Muscle of leg (tissue), 3 donors: ENCODE measurements at regions not wholly inside any gene's neighbourhood (a gene's known extent, or its start where the extent isn't known, plus 50 kb on each side); places are given as distances from the start of the nearest gene placed in this dataset.

Source experiments
- DNase-seq: peaks from one replicate; pipeline ENCODE4 v3.0.0; 2013
- H3K27ac ChIP-seq: one replicate; pipeline ENCODE4 v1.5.1; 2013; ENCODE audit warnings: mild to moderate bottlenecking, low read length, control low read depth
- H3K27me3 ChIP-seq: one replicate; pipeline ENCODE4 v1.6.1; 2013; ENCODE audit warnings: low read length; ENCODE audit not compliant: control insufficient read depth, insufficient read depth
- H3K36me3 ChIP-seq: one replicate; pipeline ENCODE4 v1.6.1; 2013; ENCODE audit warnings: low read length; ENCODE audit not compliant: control insufficient read depth, insufficient read depth
- H3K4me1 ChIP-seq: one replicate; pipeline ENCODE4 v1.6.1; 2013; ENCODE audit warnings: low read length; ENCODE audit not compliant: control insufficient read depth, insufficient read depth
- H3K4me3 ChIP-seq: one replicate; pipeline ENCODE4 v1.5.1; 2013; ENCODE audit warnings: low read length, control low read depth
- H3K9me3 ChIP-seq: replicated peaks from 2 replicates; pipeline ENCODE4 v1.6.1; 2013; ENCODE audit warnings: low read depth, low read length; ENCODE audit not compliant: control insufficient read depth
- WGBS: methylation state at CpG from one replicate; pipeline ENCODE4 v1.1.5; 2013; ENCODE audit warnings: missing lambda C conversion rate; ENCODE audit not compliant: insufficient coverage; 5-methylcytosine and 5-hydroxymethylcytosine counted together

- H3K27me3 ChIP-seq: peaks cover 10% of the 10 kb centered on the region
- peak; percentile 33 for DNase-seq
- WGBS: 17% methylated on average over 2 of the region's 3 CpGs
- H3K4me1 ChIP-seq: peaks cover 13% of the 10 kb centered on the region
- peaks cover 3% of the 10 kb centered on the region for H3K9me3 ChIP-seq
- H3K36me3 ChIP-seq: no peaks in the 10 kb centered on the region
- no peak overlapping the region for H3K27ac ChIP-seq
- no peak overlapping the region for H3K4me3 ChIP-seq
Measured at GRCh38 chr2:120631724-120632123, 103.9 kb upstream of the GLI2 start.

- Histone ChIP-seq H3K9me3 (peaks cover 3% of the 10 kb centered on the region), H3K4me3 (no peak overlapping the region), H3K4me1 (peaks cover 13% of the 10 kb centered on the region), H3K36me3 (no peaks in the 10 kb centered on the region), H3K27me3 (peaks cover 14% of the 10 kb centered on the region), H3K27ac (no peak overlapping the region)
- DNase-seq: peak; percentile 42
- WGBS: 55% methylated on average over 11 of the region's 17 CpGs
Measured at GRCh38 chr2:120632796-120633646, 102.6 kb upstream of the GLI2 start.

- H3K27me3 ChIP-seq: peaks cover 9% of the 10 kb centered on the region
- no peaks in the 10 kb centered on the region for H3K9me3 ChIP-seq
- peaks cover 13% of the 10 kb centered on the region for H3K4me1 ChIP-seq
- no peaks in the 10 kb centered on the region for H3K36me3 ChIP-seq
- 94% methylated on average over 5 of the region's 6 CpGs for WGBS
- H3K27ac ChIP-seq: no peak overlapping the region
- DNase-seq: no peak
- H3K4me3 ChIP-seq: no peak overlapping the region
Measured at GRCh38 chr2:120634533-120634932, 101.1 kb upstream of the GLI2 start.

DNA sequence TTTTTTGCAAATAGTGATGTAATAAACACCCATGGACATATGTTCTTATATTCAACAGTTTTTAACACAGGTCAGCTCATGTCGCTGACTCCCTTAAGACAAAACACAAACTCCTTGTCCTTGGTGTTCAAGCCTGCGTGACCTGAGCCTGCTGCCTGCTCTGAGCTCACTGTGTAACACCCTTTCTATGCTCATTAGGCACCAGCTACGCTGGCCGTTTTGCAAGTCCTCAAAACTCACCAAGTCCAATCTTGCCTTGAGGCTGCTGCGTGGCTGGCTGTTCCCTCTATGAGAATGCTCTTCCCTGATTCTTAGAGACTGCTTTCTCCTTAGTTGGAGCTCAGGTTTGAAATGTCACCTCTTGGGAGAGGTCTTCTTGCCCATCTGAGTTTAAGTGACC, 100.5 kb upstream of the GLI2 start:
- no peak overlapping the region for H3K27ac ChIP-seq
- WGBS: 87% methylated on average over 4 of the region's 5 CpGs
- H3K4me3 ChIP-seq: no peak overlapping the region
- H3K36me3 ChIP-seq: no peaks in the 10 kb centered on the region
- H3K9me3 ChIP-seq: no peaks in the 10 kb centered on the region
- H3K4me1 ChIP-seq: peaks cover 13% of the 10 kb centered on the region
- DNase-seq: no peak
- H3K27me3 ChIP-seq: peaks cover 9% of the 10 kb centered on the region

- 50% methylated on average over 1 of the region's 5 CpGs for whole genome bisulfite sequencing
- no peak overlapping the region for H3K27ac ChIP-seq
- DNase-seq: no peak
- no peaks in the 10 kb centered on the region for H3K9me3 ChIP-seq
- H3K4me3 ChIP-seq: no peak overlapping the region
- H3K36me3 ChIP-seq: no peaks in the 10 kb centered on the region
- H3K27me3 ChIP-seq: peaks cover 9% of the 10 kb centered on the region
- peaks cover 7% of the 10 kb centered on the region for H3K4me1 ChIP-seq
Measured at GRCh38 chr2:120637847-120638246, 97.8 kb upstream of the GLI2 start.

- Histone ChIP-seq H3K36me3 (no peaks in the 10 kb centered on the region), H3K4me1 (peaks cover 1% of the 10 kb centered on the region), H3K27ac (no peak overlapping the region), H3K27me3 (peaks cover 9% of the 10 kb centered on the region), H3K4me3 (no peak overlapping the region), H3K9me3 (no peaks in the 10 kb centered on the region)
- DNase-seq: no peak
- WGBS: 100% methylated on average over 2 of the region's 4 CpGs
Measured at GRCh38 chr2:120638450-120638849, 97.2 kb upstream of the GLI2 start.

DNA sequence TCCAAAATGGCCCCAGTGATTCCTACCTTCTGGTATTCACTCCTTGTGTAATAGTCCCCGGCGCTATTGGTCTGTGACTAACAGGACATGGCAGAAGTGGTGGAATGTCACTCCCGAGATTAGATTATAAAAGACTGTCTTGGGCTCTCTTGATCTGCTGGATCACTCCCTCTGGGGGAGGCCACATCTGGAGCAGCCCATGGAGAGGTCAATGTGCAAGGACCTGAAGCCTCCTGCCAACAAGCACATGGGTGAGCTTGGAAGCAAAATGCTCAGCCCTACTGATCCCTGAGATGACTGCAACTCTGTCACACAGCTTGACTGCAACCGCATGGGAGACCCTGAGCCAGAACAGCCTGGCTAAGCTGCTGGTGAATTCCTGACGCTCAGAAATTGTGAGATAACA, 94.3 kb upstream of the GLI2 start:
- WGBS: 64% methylated on average over 2 of the region's 5 CpGs
- no peaks in the 10 kb centered on the region for H3K36me3 ChIP-seq
- no peaks in the 10 kb centered on the region for H3K4me1 ChIP-seq
- H3K4me3 ChIP-seq: no peak overlapping the region
- H3K27me3 ChIP-seq: peaks cover 7% of the 10 kb centered on the region
- H3K9me3 ChIP-seq: no peaks in the 10 kb centered on the region
- no peak for DNase-seq
- no peak overlapping the region for H3K27ac ChIP-seq

DNA sequence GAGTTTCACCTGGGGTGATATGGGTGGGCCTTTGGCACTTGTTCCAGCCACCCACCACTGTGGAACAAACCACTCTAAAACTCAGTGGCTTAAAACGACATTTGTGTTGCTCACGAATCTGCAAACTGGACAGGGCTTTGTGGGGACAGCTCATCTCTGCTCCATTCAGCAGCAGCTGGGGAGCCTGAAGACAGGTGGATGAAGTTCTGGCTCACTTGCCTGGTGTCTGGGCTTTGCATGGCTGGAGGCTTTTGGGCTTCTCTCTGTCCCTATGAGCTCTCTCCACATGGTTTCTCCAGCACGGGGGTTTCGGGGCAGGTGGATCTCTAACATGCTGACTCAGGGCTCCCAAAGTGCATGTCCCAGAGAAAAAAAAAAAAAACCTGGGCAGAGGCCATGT, 93.0 kb upstream of the GLI2 start:
- no peak overlapping the region for H3K4me3 ChIP-seq
- WGBS: 80% methylated on average over 1 of the region's 4 CpGs
- no peak for DNase-seq
- H3K4me1 ChIP-seq: no peaks in the 10 kb centered on the region
- H3K27ac ChIP-seq: no peak overlapping the region
- no peaks in the 10 kb centered on the region for H3K36me3 ChIP-seq
- peaks cover 3% of the 10 kb centered on the region for H3K27me3 ChIP-seq
- no peaks in the 10 kb centered on the region for H3K9me3 ChIP-seq

DNA sequence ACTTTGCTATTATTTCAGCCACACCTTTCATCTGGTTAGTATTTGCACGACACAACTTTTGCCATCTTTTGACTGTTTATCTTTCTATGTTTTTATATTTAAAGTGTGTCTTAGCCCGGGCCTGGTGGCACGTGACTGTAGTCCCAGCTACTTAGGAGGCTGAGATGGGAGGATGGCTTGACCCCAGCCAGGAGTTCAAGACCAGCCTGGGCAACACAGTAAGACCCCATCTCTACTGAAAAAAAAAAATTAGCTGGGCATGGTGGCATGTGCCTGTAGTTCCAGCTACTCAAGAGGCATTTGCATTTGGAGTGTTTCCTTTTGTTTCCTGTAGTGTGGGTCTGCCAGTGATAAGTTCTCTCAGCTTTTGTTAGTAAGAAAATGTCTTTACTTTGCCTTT, 88.7 kb upstream of the GLI2 start:
- WGBS: no CpG with 5 or more reads among the region's 3 CpGs

GRCh38 chr2:120647487-120647886, 88.2 kb upstream of the GLI2 start:
- no peak overlapping the region for H3K27ac ChIP-seq
- no peak for DNase-seq
- peaks cover 3% of the 10 kb centered on the region for H3K27me3 ChIP-seq
- H3K4me1 ChIP-seq: no peaks in the 10 kb centered on the region
- H3K36me3 ChIP-seq: no peaks in the 10 kb centered on the region
- WGBS: 42% methylated on average over 4 of the region's 6 CpGs
- H3K4me3 ChIP-seq: no peak overlapping the region
- H3K9me3 ChIP-seq: peaks cover 27% of the 10 kb centered on the region

More for the DNA sequence above, 88.7 kb upstream of the GLI2 start:
- Histone ChIP-seq H3K27ac (no peak overlapping the region), H3K4me3 (no peak overlapping the region), H3K9me3 (peaks cover 24% of the 10 kb centered on the region), H3K4me1 (no peaks in the 10 kb centered on the region), H3K36me3 (no peaks in the 10 kb centered on the region), H3K27me3 (peaks cover 2% of the 10 kb centered on the region)
- DNase-seq: no peak
